GM18858 (cell line): ENCODE measurements at regions not wholly inside any gene's neighbourhood (a gene's known extent, or its start where the extent isn't known, plus 50 kb on each side); places are given as distances from the start of the nearest gene placed in this dataset.

ENCODE experiments used
- ATAC-seq: cut with Tn5 transposase; IDR thresholded peaks from one replicate; pipeline ENCODE4 v1.9.1; 2021; ENCODE audit not compliant: unreplicated experiment

GRCh38 chr17:73694491-73694890, 50.2 kb upstream of the SDK2 start:
- no peak for ATAC-seq

DNA sequence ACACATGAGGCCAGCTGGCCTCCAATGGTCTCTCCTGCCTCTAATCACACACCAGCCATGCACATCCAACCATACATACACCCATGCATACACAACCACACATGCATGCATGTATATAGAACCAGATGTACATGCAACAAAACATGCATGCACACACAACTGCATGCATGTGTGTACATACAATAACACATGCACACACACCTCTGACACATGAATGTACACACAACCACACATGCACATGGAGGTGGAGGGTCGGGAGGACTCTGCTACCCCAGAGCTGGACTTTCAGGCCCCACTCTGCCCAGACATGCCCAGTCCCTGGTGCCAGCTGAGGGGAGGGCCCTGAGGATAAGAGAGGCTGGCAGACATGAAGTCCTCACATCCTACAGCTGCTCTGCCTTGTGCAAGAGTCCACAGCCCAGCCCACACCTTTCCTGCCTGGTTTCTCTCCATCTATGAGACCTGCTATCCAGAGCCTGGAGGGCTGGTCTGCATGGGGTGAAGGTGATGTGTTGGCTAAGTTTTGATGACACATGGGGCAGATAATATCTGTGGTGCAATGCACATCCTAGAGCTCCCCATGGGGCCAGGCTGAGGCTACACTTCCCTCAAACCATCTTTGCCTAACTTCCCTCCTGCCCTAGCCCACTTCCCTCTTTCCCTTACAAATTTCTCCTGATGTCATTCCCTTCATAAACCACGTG, 50.9 kb upstream of the SDK2 start:
- no peak for ATAC-seq

DNA sequence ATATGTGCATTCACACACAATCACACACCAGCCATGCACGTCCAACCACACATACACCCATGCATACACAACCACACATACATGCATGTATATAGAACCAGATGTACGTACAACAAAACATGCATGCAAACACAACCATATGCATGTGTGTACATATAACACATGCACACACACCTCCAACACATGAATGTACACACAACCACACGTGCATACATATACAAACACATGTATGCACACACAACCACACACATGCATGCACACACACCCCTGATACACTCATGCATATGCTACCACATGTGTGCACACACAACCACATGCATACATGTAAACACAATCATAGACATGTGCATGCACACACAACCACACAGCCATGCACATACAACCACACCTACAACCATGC, 52.0 kb upstream of the SDK2 start:
- ATAC-seq: no peak

- ATAC-seq: no peak
Measured at GRCh38 chr17:73697872-73698271, 53.6 kb upstream of the SDK2 start.

DNA sequence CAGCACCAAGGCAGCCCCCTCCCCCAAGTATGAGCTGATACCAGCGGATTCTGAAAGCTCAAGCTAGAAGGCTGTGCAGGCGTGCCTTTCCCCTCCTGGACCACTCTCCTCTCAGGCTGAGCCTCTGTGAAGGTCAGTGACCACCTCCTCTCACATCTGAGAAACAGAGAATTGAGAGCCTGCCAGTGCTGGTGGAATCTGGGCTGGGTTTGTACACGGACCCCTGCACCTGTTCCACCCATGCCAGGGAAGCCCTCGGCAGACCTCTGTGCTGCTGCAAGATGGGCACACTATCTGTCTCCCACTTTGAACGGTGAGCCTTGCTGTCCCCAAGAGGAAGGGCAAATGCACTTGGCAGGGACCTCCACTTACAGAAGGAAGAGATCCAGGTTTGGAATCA, 54.7 kb upstream of the SDK2 start:
- no peak for ATAC-seq

DNA sequence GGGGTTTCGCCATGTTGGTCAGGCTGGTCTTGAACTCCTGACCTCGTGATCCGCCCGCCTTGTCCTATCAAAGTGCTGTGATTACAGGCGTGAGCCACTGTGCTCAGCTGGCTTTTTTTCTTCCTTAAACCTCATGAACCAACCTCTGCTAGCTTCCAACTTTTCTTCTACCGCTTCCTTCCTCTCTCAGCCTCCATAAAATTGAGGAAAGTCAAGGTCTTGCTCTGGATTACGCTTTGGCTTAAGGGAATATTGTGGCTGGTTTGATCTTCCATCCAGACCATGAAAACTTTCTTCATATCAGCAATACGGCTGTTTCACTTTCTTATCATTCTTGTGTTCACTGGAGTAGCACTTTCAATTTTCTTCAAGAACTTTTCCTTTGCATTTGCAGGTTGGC, 57.5 kb upstream of the SDK2 start:
- no peak for ATAC-seq

GRCh38 chr17:73703192-73703591, 58.9 kb upstream of the SDK2 start:
- ATAC-seq: no peak

- ATAC-seq: no peak
Measured at GRCh38 chr17:73703917-73704316, 59.7 kb upstream of the SDK2 start.

- ATAC-seq: no peak
Measured at GRCh38 chr17:73705594-73705993, 61.3 kb upstream of the SDK2 start.

DNA sequence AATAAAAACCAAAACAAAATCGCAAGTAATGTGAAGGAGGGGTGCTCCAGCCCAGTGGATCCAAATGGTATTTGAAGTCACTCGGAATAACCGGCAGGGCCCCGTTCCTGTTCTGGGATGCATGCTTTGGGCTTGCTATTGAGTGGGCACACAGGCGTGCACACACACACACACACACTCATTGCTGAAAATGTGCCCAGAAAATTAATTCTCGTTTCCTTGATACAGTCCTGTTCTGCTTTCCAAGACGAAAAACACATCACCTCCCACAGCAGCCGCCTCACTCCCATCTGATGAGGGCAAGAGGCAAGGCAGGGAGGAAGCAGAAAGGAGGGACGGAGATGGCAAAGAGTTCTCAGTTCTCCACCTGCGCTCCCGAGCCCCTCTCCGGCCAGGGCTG, 62.2 kb upstream of the SDK2 start:
- ATAC-seq: no peak

DNA sequence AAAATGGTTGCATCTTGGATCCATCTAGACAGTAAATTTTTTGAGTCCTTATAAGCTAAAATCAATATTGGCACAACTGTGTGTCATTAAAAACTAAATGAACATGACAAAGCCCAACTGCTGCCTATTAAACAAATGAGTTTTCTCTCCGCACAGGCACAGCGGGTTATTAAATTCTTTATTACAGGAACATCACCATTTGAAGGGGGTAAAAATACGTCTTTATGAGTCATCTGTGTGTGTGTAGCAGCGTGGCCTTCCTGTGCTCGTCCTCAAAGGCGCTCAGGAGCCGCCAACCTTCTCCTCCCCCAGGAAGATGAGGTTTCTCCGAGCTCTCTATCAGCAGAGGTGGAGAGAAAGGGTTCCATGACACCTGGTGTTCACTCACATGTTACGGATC, 62.6 kb upstream of the SDK2 start:
- ATAC-seq: no peak

DNA sequence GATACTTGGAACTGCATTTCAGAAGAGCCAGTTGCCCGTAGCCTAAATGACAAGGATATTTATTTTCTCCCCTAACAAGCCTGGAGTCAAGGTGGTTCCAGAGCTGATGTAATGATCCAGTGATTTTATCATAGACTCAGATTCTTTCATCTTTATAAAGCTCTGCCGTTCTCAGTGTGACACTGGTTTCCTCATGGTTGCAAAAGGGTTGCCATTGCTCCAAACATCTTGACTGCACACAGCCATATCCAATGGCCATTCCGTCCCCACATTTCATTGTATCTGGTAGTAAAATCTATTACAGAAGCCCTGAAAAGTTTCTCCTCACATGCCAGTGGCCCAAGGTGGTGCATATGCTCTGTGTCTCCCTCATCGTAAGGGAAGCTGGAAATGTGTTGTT, 63.1 kb upstream of the SDK2 start:
- ATAC-seq: no peak

- no peak for ATAC-seq
Measured at GRCh38 chr17:73710095-73710592, 65.9 kb upstream of the SDK2 start.

GRCh38 chr17:73711184-73711583, 66.9 kb upstream of the SDK2 start:
- peak; percentile 91 for ATAC-seq

- ATAC-seq: no peak
Measured at GRCh38 chr17:73711916-73712315, 67.7 kb upstream of the SDK2 start.

GRCh38 chr17:73713136-73713535, 68.9 kb upstream of the SDK2 start:
- ATAC-seq: no peak

GRCh38 chr17:73715769-73716168, 71.5 kb upstream of the SDK2 start:
- no peak for ATAC-seq

DNA sequence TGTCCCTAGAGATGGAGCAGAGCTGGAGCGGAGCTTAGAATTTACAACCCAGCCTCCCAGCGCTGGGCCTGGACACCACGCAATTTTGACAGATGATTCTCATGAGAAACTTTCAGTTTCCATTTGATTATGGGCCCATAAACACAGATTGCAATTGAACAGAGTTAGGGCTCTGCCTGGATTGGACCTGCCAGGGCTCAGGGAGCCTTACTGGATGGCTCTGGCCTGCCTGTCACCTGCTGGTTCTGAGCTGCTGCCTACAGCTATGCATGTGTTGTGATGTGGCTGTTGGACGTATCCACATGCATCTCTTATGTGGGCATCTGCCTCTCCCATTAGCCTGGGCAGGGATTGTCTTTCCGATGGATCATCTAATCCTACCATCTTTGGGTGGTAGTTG, 73.4 kb upstream of the SDK2 start:
- ATAC-seq: no peak

DNA sequence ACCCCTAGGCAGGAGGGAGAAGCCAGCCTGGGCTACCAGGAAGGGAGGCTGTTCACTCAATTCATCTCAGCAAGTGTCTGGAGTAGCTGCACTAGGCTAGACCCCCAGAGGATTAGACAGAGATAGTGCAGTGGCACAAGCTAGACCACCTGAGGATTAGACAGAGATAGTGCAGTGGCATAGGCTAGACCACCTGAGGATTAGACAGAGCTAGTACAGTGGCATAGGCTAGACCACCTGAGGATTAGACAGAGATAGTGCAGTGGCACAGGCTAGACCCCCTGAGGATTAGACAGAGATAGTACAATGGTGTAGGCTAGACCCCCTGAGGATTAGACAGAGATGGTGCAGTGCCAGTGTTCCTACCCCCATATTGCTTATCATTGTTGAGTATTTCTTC, 74.1 kb upstream of the SDK2 start:
- ATAC-seq: no peak

DNA sequence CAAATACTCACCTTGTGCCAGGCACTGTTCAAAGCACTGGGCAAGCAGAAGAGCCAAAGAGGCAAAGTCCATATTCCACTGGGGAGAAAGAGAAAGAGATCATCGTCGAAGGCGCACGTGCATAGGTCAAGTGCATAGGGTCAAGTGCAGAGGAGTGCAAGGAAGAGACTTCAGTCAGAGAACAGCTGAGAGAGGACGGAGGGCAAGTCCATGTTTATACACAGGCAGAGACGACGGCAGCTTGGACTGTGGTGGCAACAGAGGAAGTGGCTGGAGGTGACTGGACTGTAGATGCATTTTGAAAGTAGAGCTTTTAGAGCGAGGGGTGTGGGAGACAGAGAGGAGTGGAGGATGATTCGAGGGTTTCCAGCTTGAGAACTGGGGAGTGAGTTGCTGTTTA, 74.7 kb upstream of the SDK2 start:
- ATAC-seq: no peak

DNA sequence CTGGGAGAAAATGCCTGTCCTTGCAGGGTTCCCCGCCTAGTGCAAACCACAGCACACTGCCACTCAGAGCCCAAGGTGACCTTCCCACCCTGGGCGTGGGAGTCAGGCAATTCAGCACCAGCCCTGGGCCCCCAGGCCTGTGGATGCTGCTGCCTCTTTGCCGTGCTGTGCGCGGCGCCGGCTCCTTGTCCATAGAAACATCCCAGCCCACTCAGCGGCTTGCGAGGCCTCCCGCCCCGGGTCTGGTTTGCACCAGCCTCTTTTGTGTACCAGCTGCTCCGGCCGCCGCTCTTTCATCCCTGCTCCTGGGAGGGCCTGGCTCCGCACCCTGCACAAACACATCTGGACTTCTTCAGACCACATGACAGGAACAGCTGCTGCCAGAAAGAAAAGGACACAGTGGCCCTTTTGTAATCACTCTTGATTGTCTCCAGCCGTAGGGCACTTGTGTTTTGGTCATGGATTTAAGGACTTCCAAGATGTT, 75.4 kb upstream of the SDK2 start:
- no peak for ATAC-seq

GRCh38 chr17:73720187-73720834, 76.1 kb upstream of the SDK2 start:
- no peak for ATAC-seq

GRCh38 chr17:73722165-73722564, 77.9 kb upstream of the SDK2 start:
- no peak for ATAC-seq
